HCT116 (cell line): ENCODE measurements at regions not wholly inside any gene's neighbourhood (a gene's known extent, or its start where the extent isn't known, plus 50 kb on each side); places are given as distances from the start of the nearest gene placed in this dataset.

Source experiments
- ATAC-seq: fragments of 200-7000 bp; cut with Tn5 transposase; 2 replicates; pipeline ENCODE4 v1.9.1; 2020; ENCODE audit warnings: mild to moderate bottlenecking, moderate library complexity
- BruUV-seq: library from RNA; stranded (reverse); fragments of 400-500 nt; replicated peaks from 2 replicates; lab custom pipeline; 2021; lab: Mats Ljungman, UMichigan
- CTCF ChIA-PET: fragments of 300-600 bp; sonication (Branson Sonifier 250); formaldehyde crosslinking; loops from one replicate; lab custom pipeline; 2021; ENCODE audit warnings: antibody characterized with exemption; lab: Charles Lee
- POLR2A ChIA-PET: fragments of 300-600, 350-600 bp; sonication (Branson Sonifier 250); formaldehyde crosslinking; loops from one replicate; lab custom pipeline; 2021; ENCODE audit warnings: antibody characterized with exemption; lab: Charles Lee
- RAD21 ChIA-PET, 2 experiments: fragments of 300-600 bp; sonication (Branson Sonifier 250); formaldehyde crosslinking; loops; one replicate each; lab custom pipeline; 2023; ENCODE audit warnings: low total read pairs in 2 of 2; ENCODE audit not compliant: uncharacterized antibody in 2 of 2, unreplicated experiment in 2 of 2, low non-redundant PET in 1 of 2; lab: Charles Lee
- DNase-seq: peaks from one replicate; pipeline ENCODE4 v3.0.0-alpha.2; 2010; ENCODE audit warnings: low read depth, low spot score
- H2AFZ ChIP-seq: fragments of 200-600 bp; shearing (Covaris generic), sonication (generic); 2 replicates; pipeline ENCODE4 v1.6.1; 2017; ENCODE audit warnings: low read depth, mixed run types, mixed read lengths, antibody characterized with exemption, low read length; ENCODE audit not compliant: poor library complexity, severe bottlenecking
- H3K27ac ChIP-seq: 2 replicates; pipeline ENCODE4 v1.5.1; 2012; ENCODE audit warnings: low read depth, low read length
- H3K27me3 ChIP-seq: fragments of 200-600 bp; sonication (generic); 2 replicates; pipeline ENCODE4 v1.6.1; 2016; ENCODE audit warnings: mixed run types, low read length, mixed read lengths; ENCODE audit not compliant: insufficient read depth
- H3K36me3 ChIP-seq, 2 experiments: fragments of 200-500 bp in 1 of 2; fragments of 200-600 bp in 1 of 2; sonication (Bioruptor generic) in 1 of 2; sonication (generic) in 1 of 2; 2 replicates each; pipeline versions ENCODE4 v1.5.1 to v1.6.1; 2014 to 2016; ENCODE audit warnings: low read length in 2 of 2, inconsistent platforms in 1 of 2, mixed read lengths in 1 of 2, mixed run types in 1 of 2; ENCODE audit not compliant: insufficient read depth in 2 of 2, control insufficient read depth in 1 of 2
- H3K4me1 ChIP-seq, 2 experiments: fragments of 200-600 bp in 1 of 2; sonication (generic) in 1 of 2; 2 replicates each; pipeline versions ENCODE4 v1.5.1 to v1.6.1; 2012 to 2017; ENCODE audit warnings: low read length in 2 of 2, inconsistent platforms in 1 of 2, mild to moderate bottlenecking in 1 of 2, mixed read lengths in 1 of 2, mixed run types in 1 of 2, moderate library complexity in 1 of 2; ENCODE audit not compliant: insufficient read depth in 2 of 2, control insufficient read depth in 1 of 2
- H3K4me2 ChIP-seq: fragments of 200-600 bp; sonication (generic); 2 replicates; pipeline ENCODE4 v1.6.1; 2017; ENCODE audit warnings: mixed run types, low read length, mixed read lengths
- H3K4me3 ChIP-seq, 2 experiments: fragments of 200-600 bp in 1 of 2; sonication (generic) in 1 of 2; replicated peaks in 1 of 2; 2 replicates each; pipeline ENCODE4 v1.5.1; 2011 to 2016; ENCODE audit warnings: low read length in 2 of 2, control low read depth in 1 of 2, low read depth in 1 of 2, mild to moderate bottlenecking in 1 of 2, mixed read lengths in 1 of 2, mixed run types in 1 of 2
- H3K79me2 ChIP-seq: fragments of 200-600 bp; sonication (generic); 2 replicates; pipeline ENCODE4 v1.6.1; 2017; ENCODE audit warnings: mild to moderate bottlenecking, mixed run types, low read length, moderate library complexity, mixed read lengths; ENCODE audit not compliant: insufficient read depth
- H3K9ac ChIP-seq: fragments of 200-600 bp; sonication (generic); 2 replicates; pipeline ENCODE4 v1.6.1; 2016; ENCODE audit warnings: low read length, mixed read lengths
- H3K9me2 ChIP-seq: fragments of 200-600 bp; sonication (generic), shearing (Covaris generic); 2 replicates; pipeline ENCODE4 v1.6.1; 2017; ENCODE audit warnings: mixed run types, mild to moderate bottlenecking, moderate library complexity; ENCODE audit not compliant: insufficient read depth
- H3K9me3 ChIP-seq, 2 experiments: fragments of 200-500 bp in 1 of 2; fragments of 200-600 bp in 1 of 2; sonication (Bioruptor generic) in 1 of 2; sonication (generic) in 1 of 2; 2 replicates each; pipeline ENCODE4 v1.6.1; 2014 to 2017; ENCODE audit warnings: low read length in 2 of 2, mixed read lengths in 2 of 2, inconsistent platforms in 1 of 2, low read depth in 1 of 2, mild to moderate bottlenecking in 1 of 2, mixed run types in 1 of 2, moderate library complexity in 1 of 2; ENCODE audit not compliant: control insufficient read depth in 1 of 2, insufficient read depth in 1 of 2
- H4K20me1 ChIP-seq: fragments of 200-600 bp; sonication (generic), shearing (Covaris generic); 2 replicates; pipeline ENCODE4 v1.6.1; 2017; ENCODE audit warnings: mixed run types, mild to moderate bottlenecking, moderate library complexity; ENCODE audit not compliant: insufficient read depth
- CBX3 ChIP-seq: IDR thresholded peaks from 2 replicates; pipeline ENCODE4 v1.6.1; 2012; ENCODE audit warnings: low read depth
- EGR1 ChIP-seq: IDR thresholded peaks from 2 replicates; pipeline ENCODE4 v1.6.1; 2012; ENCODE audit warnings: low read depth
- ELF1 ChIP-seq: IDR thresholded peaks from 2 replicates; pipeline ENCODE4 v1.6.1; 2012; ENCODE audit warnings: low read depth, borderline replicate concordance
- EZH2 ChIP-seq: fragments of 200-600 bp; sonication (generic); IDR thresholded peaks from 2 replicates; pipeline ENCODE4 v1.6.1; 2017; ENCODE audit warnings: antibody characterized with exemption, mixed run types
- FOSL1 ChIP-seq: IDR thresholded peaks from 2 replicates; pipeline ENCODE4 v1.6.1; 2012; ENCODE audit warnings: low read depth
- POLR2AphosphoS5 ChIP-seq: IDR thresholded peaks from 2 replicates; pipeline ENCODE4 v1.6.1; 2011; ENCODE audit warnings: mild to moderate bottlenecking, low read depth, low read length, moderate library complexity
- SIN3A ChIP-seq: IDR thresholded peaks from 2 replicates; pipeline ENCODE4 v1.6.1; 2012; ENCODE audit warnings: low read depth
- SP1 ChIP-seq: IDR thresholded peaks from 2 replicates; pipeline ENCODE4 v1.6.1; 2012; ENCODE audit warnings: low read depth
- TCF7L2 ChIP-seq: IDR thresholded peaks from 2 replicates; pipeline ENCODE4 v1.7.0; 2011; ENCODE audit warnings: borderline replicate concordance, inconsistent platforms; ENCODE audit not compliant: insufficient read depth, insufficient read length; ENCODE audit errors: extremely low read depth
- ZFX ChIP-seq: fragments of 450-650 bp; IDR thresholded peaks from 2 replicates; pipeline ENCODE4 v1.6.1; 2017
- intact Hi-C: fragments of 100-400 bp; cut with micrococcal nuclease; formaldehyde crosslinking; loops from 2 replicates; pipeline ENCODE4 v1.10.0; 2022
- TF ChIP-seq, protein P1 (sequence below): IDR thresholded peaks from 2 replicates; pipeline ENCODE4 v1.6.1; 2012
- TF ChIP-seq, protein P2 (sequence below): IDR thresholded peaks from 2 replicates; pipeline ENCODE4 v1.6.1; 2012
- TF ChIP-seq, protein P3 (sequence below): IDR thresholded peaks from 2 replicates; pipeline ENCODE4 v1.6.1; 2012; ENCODE audit warnings: low read depth
- TF ChIP-seq, protein P4 (sequence below): IDR thresholded peaks from 2 replicates; pipeline ENCODE4 v1.6.1; 2011; ENCODE audit warnings: mild to moderate bottlenecking, low read length, moderate library complexity; ENCODE audit not compliant: insufficient replicate concordance; ENCODE audit errors: extremely low read depth

DNA sequence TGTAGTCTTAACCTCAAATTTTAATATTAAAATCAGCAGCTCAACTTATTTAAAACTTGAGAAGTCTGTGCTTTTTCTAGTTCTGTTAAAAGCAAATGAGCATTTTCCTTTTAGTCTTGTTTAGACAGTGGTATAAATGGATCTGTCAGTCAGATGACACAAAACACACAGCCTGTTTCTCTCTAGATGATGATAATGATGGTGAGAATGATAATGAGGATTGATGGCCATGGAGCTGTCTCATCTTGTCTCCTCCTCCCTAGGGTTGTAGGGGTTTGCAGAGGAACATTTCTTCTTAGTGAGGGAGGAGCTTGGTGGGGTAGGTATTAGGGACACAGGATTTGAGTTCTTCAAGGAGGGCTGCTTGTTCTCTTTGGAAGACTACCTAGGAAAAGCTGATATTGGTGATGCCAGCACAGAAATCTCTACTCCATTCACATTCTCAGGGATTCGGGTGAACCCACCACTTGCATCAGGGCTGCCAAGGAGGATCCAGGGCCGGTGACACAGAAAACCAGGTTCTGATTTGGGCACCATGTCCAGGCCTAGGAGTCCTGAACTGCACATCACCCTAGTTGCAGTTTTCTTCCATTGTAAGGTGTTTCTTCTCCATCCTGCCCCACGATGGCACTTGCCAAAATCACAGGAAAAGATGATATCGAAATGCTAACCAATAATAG lies 147.6 kb downstream of the RHOU start:
- no peaks in the 10 kb centered on the region for H3K4me1 ChIP-seq
- TF ChIP-seq, protein P1, sequence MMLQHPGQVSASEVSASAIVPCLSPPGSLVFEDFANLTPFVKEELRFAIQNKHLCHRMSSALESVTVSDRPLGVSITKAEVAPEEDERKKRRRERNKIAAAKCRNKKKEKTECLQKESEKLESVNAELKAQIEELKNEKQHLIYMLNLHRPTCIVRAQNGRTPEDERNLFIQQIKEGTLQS: no peak
- TF ChIP-seq FOSL1: no peak
- no peak for TF ChIP-seq POLR2AphosphoS5
- TF ChIP-seq, protein P2, sequence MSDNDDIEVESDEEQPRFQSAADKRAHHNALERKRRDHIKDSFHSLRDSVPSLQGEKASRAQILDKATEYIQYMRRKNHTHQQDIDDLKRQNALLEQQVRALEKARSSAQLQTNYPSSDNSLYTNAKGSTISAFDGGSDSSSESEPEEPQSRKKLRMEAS: no peak
- no peak for TF ChIP-seq EZH2
- TF ChIP-seq, all 23 proteins: peak for 0
- ChIA-PET RAD21 (no interaction called here), CTCF (no interaction called here), POLR2A (no interaction called here)
- H3K9me2 ChIP-seq: no peaks in the 10 kb centered on the region
- H3K9ac ChIP-seq: no peak overlapping the region
- H3K4me3 ChIP-seq: no peak overlapping the region
- H3K27me3 ChIP-seq: no peaks in the 10 kb centered on the region
- no peaks in the 10 kb centered on the region for H3K36me3 ChIP-seq
- no peak overlapping the region for H2AFZ ChIP-seq
- no TSS peak for BruUV-seq
- DNase-seq: no peak
- no peak overlapping the region for H3K4me2 ChIP-seq
- no peaks in the 10 kb centered on the region for H3K79me2 ChIP-seq
- intact Hi-C loops: no loop called here
- no peaks in the 10 kb centered on the region for H3K9me3 ChIP-seq
- no peak overlapping the region for H3K27ac ChIP-seq
- no peaks in the 10 kb centered on the region for H4K20me1 ChIP-seq
- no peak for ATAC-seq

DNA sequence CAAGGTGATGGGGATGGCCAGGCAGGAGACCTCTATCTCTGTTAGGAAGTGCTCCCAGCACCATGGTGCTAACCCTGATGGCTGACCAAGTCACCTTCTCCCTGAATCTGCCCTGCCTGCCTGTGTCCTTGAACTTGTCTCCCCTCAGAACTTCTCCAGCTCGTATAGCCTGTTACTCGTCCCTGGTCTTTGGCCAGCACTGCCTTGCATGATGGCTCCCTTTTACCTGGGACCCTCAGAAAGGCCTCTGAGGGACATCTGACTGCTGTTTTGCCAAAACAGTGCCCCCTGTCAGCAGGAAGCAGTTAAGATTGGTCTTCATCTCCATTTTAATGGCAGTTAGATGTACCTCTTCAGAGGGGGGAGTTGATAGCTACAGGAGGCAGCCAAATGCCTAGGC lies 148.3 kb downstream of the RHOU start:
- Histone ChIP-seq H3K4me2 (no peak overlapping the region), H3K9me3 (no peaks in the 10 kb centered on the region), H3K4me3 (no peak overlapping the region), H3K9ac (no peak overlapping the region), H3K4me1 (no peaks in the 10 kb centered on the region), H2AFZ (no peak overlapping the region), H3K27ac (no peak overlapping the region), H3K79me2 (no peaks in the 10 kb centered on the region), H4K20me1 (no peaks in the 10 kb centered on the region), H3K36me3 (no peaks in the 10 kb centered on the region), H3K27me3 (no peaks in the 10 kb centered on the region), H3K9me2 (no peaks in the 10 kb centered on the region)
- intact Hi-C loops: no loop called here
- RAD21 ChIA-PET: no interaction called here
- no TSS peak for BruUV-seq
- CTCF ChIA-PET: no interaction called here
- POLR2A ChIA-PET: no interaction called here
- ATAC-seq: no peak
- DNase-seq: no peak
- TF ChIP-seq, protein P3, sequence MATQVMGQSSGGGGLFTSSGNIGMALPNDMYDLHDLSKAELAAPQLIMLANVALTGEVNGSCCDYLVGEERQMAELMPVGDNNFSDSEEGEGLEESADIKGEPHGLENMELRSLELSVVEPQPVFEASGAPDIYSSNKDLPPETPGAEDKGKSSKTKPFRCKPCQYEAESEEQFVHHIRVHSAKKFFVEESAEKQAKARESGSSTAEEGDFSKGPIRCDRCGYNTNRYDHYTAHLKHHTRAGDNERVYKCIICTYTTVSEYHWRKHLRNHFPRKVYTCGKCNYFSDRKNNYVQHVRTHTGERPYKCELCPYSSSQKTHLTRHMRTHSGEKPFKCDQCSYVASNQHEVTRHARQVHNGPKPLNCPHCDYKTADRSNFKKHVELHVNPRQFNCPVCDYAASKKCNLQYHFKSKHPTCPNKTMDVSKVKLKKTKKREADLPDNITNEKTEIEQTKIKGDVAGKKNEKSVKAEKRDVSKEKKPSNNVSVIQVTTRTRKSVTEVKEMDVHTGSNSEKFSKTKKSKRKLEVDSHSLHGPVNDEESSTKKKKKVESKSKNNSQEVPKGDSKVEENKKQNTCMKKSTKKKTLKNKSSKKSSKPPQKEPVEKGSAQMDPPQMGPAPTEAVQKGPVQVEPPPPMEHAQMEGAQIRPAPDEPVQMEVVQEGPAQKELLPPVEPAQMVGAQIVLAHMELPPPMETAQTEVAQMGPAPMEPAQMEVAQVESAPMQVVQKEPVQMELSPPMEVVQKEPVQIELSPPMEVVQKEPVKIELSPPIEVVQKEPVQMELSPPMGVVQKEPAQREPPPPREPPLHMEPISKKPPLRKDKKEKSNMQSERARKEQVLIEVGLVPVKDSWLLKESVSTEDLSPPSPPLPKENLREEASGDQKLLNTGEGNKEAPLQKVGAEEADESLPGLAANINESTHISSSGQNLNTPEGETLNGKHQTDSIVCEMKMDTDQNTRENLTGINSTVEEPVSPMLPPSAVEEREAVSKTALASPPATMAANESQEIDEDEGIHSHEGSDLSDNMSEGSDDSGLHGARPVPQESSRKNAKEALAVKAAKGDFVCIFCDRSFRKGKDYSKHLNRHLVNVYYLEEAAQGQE: no peak
- TF ChIP-seq ZFX: no peak
- TF ChIP-seq SP1: no peak
- TF ChIP-seq EGR1: no peak
- TF ChIP-seq, protein P1: no peak
- no peak for TF ChIP-seq TCF7L2
- TF ChIP-seq, protein P2: no peak
- no peak for TF ChIP-seq CBX3
- TF ChIP-seq, protein P4, sequence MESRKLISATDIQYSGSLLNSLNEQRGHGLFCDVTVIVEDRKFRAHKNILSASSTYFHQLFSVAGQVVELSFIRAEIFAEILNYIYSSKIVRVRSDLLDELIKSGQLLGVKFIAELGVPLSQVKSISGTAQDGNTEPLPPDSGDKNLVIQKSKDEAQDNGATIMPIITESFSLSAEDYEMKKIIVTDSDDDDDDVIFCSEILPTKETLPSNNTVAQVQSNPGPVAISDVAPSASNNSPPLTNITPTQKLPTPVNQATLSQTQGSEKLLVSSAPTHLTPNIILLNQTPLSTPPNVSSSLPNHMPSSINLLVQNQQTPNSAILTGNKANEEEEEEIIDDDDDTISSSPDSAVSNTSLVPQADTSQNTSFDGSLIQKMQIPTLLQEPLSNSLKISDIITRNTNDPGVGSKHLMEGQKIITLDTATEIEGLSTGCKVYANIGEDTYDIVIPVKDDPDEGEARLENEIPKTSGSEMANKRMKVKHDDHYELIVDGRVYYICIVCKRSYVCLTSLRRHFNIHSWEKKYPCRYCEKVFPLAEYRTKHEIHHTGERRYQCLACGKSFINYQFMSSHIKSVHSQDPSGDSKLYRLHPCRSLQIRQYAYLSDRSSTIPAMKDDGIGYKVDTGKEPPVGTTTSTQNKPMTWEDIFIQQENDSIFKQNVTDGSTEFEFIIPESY: no peak
- no peak for TF ChIP-seq SIN3A
- TF ChIP-seq ELF1: no peak
